HG02870 (cell line): ENCODE measurements at regions not wholly inside any gene's neighbourhood (a gene's known extent, or its start where the extent isn't known, plus 50 kb on each side); places are given as distances from the start of the nearest gene placed in this dataset.
A peak's percentile ranks its signal among the peaks of the same experiment; 100 is the strongest.

Experiments used
- ATAC-seq: cut with Tn5 transposase; IDR thresholded peaks from one replicate; pipeline ENCODE4 v1.9.1; 2021; ENCODE audit warnings: mild to moderate bottlenecking, moderate library complexity; ENCODE audit not compliant: unreplicated experiment

GRCh38 chr18:44467718-44468117 lies 213.0 kb upstream of the SETBP1 start:
- ATAC-seq: no peak

GRCh38 chr18:44473394-44474066 lies 207.2 kb upstream of the SETBP1 start:
- ATAC-seq: no peak

- ATAC-seq: no peak
Observed at GRCh38 chr18:44474067-44474411, 206.6 kb upstream of the SETBP1 start.

DNA sequence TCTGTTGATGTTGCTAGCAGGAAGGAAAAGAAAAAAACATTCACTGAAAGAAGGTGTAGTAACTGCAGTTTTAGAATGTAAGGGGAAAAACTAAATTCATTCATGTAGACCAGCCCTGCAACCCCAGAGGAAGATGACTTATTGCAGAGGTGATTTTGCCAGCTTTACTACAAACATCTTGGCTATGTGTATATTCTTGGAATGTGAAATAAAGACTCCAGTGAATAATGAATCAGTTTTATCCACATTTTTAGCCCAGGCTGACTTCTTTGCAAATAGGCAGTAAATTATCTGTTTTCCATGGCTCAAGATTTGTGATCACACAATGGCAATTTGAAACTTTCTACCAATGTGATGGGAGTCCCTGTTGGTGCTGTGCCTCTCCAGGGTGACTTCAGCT lies 206.1 kb upstream of the SETBP1 start:
- ATAC-seq: no peak

GRCh38 chr18:44482761-44483160 lies 197.9 kb upstream of the SETBP1 start:
- no peak for ATAC-seq

DNA sequence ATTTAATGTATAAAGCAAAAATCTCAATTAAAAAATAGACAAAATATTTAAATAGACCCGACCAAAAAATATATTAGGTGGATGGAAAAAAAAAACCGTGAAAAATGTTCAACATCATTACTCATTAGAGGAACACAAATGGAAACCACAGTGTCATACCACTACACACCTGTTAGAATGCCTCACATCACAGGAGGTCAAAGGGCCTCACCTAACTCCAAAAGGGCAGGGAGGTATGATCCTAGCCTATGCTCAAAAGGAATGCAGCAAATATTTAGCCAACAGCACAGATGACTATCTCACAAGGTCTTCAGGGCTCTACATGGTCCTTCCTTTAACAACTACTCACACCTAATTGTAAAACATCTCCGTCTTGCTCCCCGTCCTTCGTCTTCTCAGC lies 185.5 kb upstream of the SETBP1 start:
- ATAC-seq: peak; percentile 91

DNA sequence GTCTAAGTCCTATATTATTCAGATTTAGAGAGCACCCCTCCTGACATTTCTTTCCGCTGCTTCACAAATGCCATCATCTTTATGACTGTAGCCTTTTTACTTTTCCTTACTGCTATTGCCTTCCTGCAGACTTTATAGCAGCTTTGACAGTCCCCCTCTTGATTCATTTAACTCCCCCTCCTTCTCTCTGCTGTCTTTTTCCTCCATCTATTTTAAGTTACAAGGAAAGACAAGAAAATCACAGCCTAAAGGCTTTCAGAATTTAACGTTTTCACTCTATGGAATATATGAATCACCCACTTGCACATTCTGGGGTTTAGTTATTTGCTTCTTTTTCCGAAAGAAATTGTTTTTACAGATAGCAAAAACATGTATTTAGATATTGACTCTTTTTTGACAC lies 183.4 kb upstream of the SETBP1 start:
- ATAC-seq: no peak

- no peak for ATAC-seq
Observed at GRCh38 chr18:44497757-44498490, 182.8 kb upstream of the SETBP1 start.

GRCh38 chr18:44500808-44501610 lies 179.7 kb upstream of the SETBP1 start:
- no peak for ATAC-seq

DNA sequence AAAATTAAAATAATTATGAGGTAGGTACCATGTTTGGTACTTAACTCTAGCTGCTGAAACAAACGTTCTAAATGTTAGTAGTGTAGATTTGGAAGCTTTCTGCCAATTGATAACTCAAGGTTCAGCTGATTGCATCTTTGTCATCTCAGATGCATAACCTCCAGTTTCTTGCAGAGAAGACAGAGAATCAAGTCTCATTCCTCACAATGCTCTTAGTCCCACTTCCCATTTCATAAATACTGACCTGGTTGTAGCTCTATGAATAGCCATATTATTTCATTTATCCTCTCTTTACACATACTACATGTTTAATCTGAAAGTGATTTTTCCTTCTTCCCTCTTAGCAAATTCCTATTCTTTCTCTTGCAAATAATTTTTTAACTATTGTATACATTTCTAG lies 178.5 kb upstream of the SETBP1 start:
- no peak for ATAC-seq

DNA sequence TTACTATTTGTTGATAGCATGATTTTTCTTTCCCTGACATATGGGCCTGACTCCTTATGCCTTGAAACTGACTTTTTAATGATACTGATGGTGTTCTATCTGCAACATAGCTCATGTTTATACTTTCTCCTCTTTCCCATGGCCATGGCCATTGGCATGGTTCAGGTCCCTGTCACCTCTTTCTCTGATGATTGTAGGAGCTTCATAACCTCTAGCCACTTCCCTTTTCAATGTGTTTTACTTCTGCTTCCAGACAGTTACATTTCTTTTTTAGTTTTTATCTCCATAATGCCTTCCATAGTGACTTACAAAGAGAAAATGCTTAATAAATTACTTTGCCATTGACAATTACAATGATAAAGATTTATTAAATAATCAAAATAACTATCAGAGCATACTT lies 177.9 kb upstream of the SETBP1 start:
- ATAC-seq: no peak

- no peak for ATAC-seq
Observed at GRCh38 chr18:44503854-44504253, 176.8 kb upstream of the SETBP1 start.

GRCh38 chr18:44507729-44508325 lies 172.9 kb upstream of the SETBP1 start:
- ATAC-seq: peak; percentile 78

GRCh38 chr18:44508474-44508873 lies 172.2 kb upstream of the SETBP1 start:
- peak; percentile 36 for ATAC-seq

DNA sequence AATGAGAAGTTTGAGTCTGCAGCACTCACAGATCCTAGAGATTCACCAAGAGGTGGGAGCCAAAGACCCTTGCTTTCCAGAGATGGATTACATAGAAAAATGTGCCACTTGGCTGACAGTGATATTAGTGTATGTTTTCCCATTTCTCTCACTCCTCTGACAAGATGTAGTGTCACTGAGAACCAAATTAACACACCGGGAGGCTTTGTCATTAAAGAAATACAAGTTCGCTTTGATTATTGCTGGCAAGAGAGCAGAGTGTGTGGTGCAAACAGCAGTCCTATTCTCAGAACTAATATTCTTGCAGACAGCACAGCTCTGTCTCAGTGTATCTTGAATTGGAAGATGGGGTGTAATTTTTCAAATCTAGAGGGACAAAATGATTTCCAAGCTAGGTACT lies 171.6 kb upstream of the SETBP1 start:
- no peak for ATAC-seq

- no peak for ATAC-seq
Observed at GRCh38 chr18:44510390-44510789, 170.3 kb upstream of the SETBP1 start.

GRCh38 chr18:44513233-44513632 lies 167.5 kb upstream of the SETBP1 start:
- ATAC-seq: no peak

DNA sequence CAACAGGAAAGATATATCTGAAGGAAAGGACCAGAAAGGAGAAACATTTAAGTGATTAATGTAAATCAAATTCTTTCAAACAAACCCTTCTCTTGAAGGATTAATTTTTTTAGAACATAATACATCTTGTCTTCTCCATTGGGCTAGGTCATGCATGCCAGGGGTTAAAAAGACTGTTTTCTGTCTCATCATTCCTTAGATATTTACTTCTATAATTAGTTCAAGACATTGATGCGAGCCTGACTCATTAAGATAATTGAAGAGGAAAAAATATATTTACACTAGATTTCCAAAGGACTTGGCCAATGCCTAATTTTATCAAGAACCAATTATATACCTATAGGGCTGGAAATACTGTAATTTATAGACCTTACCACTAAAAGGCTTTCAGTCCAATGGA lies 166.6 kb upstream of the SETBP1 start:
- ATAC-seq: no peak

GRCh38 chr18:44514766-44515165 lies 165.9 kb upstream of the SETBP1 start:
- peak; percentile 59 for ATAC-seq

- no peak for ATAC-seq
Observed at GRCh38 chr18:44516450-44516849, 164.2 kb upstream of the SETBP1 start.

GRCh38 chr18:44517136-44517535 lies 163.6 kb upstream of the SETBP1 start:
- ATAC-seq: no peak
